Hematopoietic multipotent progenitor cell treated with erythropoietin and hydrocortisone succinate and interleukin-3 and kit ligand, for 4 days (in vitro differentiated cells): ENCODE measurements at regions not wholly inside any gene's neighbourhood (a gene's known extent, or its start where the extent isn't known, plus 50 kb on each side); places are given as distances from the start of the nearest gene placed in this dataset.

Source experiments
- DNase-seq: peaks from one replicate; pipeline ENCODE4 v3.0.0-alpha.2; 2015

GRCh38 chr3:193829781-193830180 lies 236.8 kb downstream of the OPA1 start:
- DNase-seq: no peak

- no peak for DNase-seq
These were observed 237.8 kb downstream of the OPA1 start for GRCh38 chr3:193830791-193831191.

- peak; percentile 68 for DNase-seq
These were observed 238.8 kb downstream of the OPA1 start for GRCh38 chr3:193831495-193832455.

GRCh38 chr3:193832833-193833413 lies 239.9 kb downstream of the OPA1 start:
- no peak for DNase-seq

GRCh38 chr3:193833592-193833991 lies 240.6 kb downstream of the OPA1 start:
- no peak for DNase-seq

- no peak for DNase-seq
These were observed 242.4 kb downstream of the OPA1 start for GRCh38 chr3:193835414-193835813.

- DNase-seq: no peak
These were observed 243.5 kb downstream of the OPA1 start for GRCh38 chr3:193836511-193836910.

- DNase-seq: no peak
These were observed 243.9 kb downstream of the OPA1 start for GRCh38 chr3:193836918-193837317.

- no peak for DNase-seq
These were observed 244.4 kb downstream of the OPA1 start for GRCh38 chr3:193837347-193837827.

- DNase-seq: no peak
These were observed 247.2 kb downstream of the OPA1 start for GRCh38 chr3:193840111-193840641.

- no peak for DNase-seq
These were observed 248.6 kb downstream of the OPA1 start for GRCh38 chr3:193841581-193841980.

GRCh38 chr3:193842029-193842798 lies 249.2 kb downstream of the OPA1 start:
- peak; percentile 93 for DNase-seq

GRCh38 chr3:193842832-193843473 lies 249.9 kb downstream of the OPA1 start:
- DNase-seq: peak; percentile 95

- DNase-seq: peak; percentile 72
These were observed 250.7 kb downstream of the OPA1 start for GRCh38 chr3:193843474-193844301.

- no peak for DNase-seq
These were observed 251.5 kb downstream of the OPA1 start for GRCh38 chr3:193844472-193844871.

GRCh38 chr3:193845144-193845543 lies 252.1 kb downstream of the OPA1 start:
- DNase-seq: no peak

GRCh38 chr3:193846569-193846968 lies 253.6 kb downstream of the OPA1 start:
- no peak for DNase-seq

GRCh38 chr3:193847402-193847801 lies 254.4 kb downstream of the OPA1 start:
- DNase-seq: no peak

- no peak for DNase-seq
These were observed 255.5 kb downstream of the OPA1 start for GRCh38 chr3:193848547-193848946.

GRCh38 chr3:193850084-193850619 lies 257.1 kb downstream of the OPA1 start:
- no peak for DNase-seq

- DNase-seq: no peak
These were observed 258.4 kb downstream of the OPA1 start for GRCh38 chr3:193851428-193851847.
